ENCODE measurements at regions not wholly inside any gene's neighbourhood (a gene's known extent, or its start where the extent isn't known, plus 50 kb on each side); places are given as distances from the start of the nearest gene placed in this dataset.
A peak's percentile ranks its signal among the peaks of the same experiment; 100 is the strongest.

DNA sequence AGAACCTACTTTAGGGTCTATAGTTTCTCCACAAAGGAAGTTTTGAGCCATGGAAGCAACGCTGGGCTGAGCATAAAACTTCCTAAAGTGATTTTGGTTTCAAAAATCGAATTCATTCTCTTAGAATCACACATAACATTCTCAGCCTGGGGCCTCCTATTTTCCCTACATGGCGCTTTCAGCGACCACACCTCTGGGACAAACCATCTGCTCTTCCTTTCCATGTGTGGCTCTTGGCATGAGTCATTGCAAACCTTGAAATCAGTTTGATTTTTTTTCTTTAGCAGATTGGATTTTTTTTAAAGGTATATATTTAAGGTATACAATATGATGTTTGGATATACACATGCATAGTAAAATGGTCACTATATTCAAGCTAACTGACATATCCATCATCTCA lies 72.5 kb upstream of the APCDD1 start:
- no peaks in the 10 kb centered on the region for H4K20me1 ChIP-seq (ENCODE audit: insufficient read depth, low read length)
- peaks cover 28% of the 10 kb centered on the region for H3K4me1 ChIP-seq (ENCODE audit: insufficient read depth, low read length)
- H2AFZ ChIP-seq (ENCODE audit: low read depth, low read length): no peak overlapping the region
- Mint-ChIP-seq H3K4me1 (ENCODE audit: low read depth, unreplicated experiment) (peaks cover 25% of the 10 kb centered on the region), H3K9me3 (ENCODE audit: unreplicated experiment) (no peaks in the 10 kb centered on the region), H3K27ac (ENCODE audit: unreplicated experiment) (no peak overlapping the region), H3K36me3 (ENCODE audit: low read depth, unreplicated experiment) (no peaks in the 10 kb centered on the region), H3K27me3 (ENCODE audit: low read depth, unreplicated experiment) (peaks cover 4% of the 10 kb centered on the region), H3K4me3 (ENCODE audit: unreplicated experiment) (no peak overlapping the region)
- no peaks in the 10 kb centered on the region for H3K79me2 ChIP-seq (ENCODE audit: insufficient read depth, low read length)
- no peaks in the 10 kb centered on the region for H3K27me3 ChIP-seq (ENCODE audit: insufficient read depth, low read length)
- H3K4me3 ChIP-seq (ENCODE audit: insufficient read depth, low read depth, low read length): no peak overlapping the region
- no peak overlapping the region for H3K27ac ChIP-seq (ENCODE audit: low read depth, low read length)
- no peaks in the 10 kb centered on the region for H3K9me3 ChIP-seq (ENCODE audit: insufficient read depth, low read depth, low read length)
- H3K36me3 ChIP-seq (ENCODE audit: insufficient read depth, low read length): no peaks in the 10 kb centered on the region
- FAIRE-seq (no peak), DNase-seq (ENCODE audit: low read depth) (peak; percentile 46)
- TF ChIP-seq EZH2 (IDR thresholded peaks at IDR 0.05; ENCODE audit: insufficient read depth, low read length): no peak
- TF ChIP-seq, protein P1, sequence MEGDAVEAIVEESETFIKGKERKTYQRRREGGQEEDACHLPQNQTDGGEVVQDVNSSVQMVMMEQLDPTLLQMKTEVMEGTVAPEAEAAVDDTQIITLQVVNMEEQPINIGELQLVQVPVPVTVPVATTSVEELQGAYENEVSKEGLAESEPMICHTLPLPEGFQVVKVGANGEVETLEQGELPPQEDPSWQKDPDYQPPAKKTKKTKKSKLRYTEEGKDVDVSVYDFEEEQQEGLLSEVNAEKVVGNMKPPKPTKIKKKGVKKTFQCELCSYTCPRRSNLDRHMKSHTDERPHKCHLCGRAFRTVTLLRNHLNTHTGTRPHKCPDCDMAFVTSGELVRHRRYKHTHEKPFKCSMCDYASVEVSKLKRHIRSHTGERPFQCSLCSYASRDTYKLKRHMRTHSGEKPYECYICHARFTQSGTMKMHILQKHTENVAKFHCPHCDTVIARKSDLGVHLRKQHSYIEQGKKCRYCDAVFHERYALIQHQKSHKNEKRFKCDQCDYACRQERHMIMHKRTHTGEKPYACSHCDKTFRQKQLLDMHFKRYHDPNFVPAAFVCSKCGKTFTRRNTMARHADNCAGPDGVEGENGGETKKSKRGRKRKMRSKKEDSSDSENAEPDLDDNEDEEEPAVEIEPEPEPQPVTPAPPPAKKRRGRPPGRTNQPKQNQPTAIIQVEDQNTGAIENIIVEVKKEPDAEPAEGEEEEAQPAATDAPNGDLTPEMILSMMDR (IDR thresholded peaks at IDR 0.05; ENCODE audit: insufficient read depth, low read depth, low read length): no peak
- peak overlapping the region; percentile 14 for H3K4me2 ChIP-seq (ENCODE audit: low read length)
- no peak overlapping the region for H3K9ac ChIP-seq (ENCODE audit: low read length)

DNA sequence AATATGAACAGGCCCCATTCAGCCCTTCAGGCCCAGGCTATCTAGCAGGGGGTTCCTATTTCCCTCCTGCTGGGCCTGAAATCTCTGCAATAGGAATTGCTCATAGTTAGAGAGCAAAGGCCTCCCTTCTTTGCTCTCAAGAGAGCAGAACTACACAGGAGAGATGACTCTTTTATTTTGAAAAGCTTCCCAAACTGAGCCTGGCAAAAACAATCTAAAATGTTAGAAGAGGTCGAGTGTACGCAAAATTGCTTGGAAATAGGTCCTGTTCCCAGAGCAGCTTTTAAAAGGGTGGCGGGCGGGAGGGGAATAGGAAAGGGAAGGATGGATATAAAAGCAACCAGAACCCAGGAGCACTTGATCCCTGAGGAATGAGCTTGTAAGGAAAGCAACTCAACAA lies 68.4 kb upstream of the APCDD1 start:
- Histone ChIP-seq H3K4me2 (ENCODE audit: low read length) (no peak overlapping the region), H2AFZ (ENCODE audit: low read depth, low read length) (no peak overlapping the region), H3K27me3 (ENCODE audit: insufficient read depth, low read length) (no peaks in the 10 kb centered on the region), H3K9ac (ENCODE audit: low read length) (no peak overlapping the region), H3K27ac (ENCODE audit: low read depth, low read length) (no peak overlapping the region), H3K36me3 (ENCODE audit: insufficient read depth, low read length) (no peaks in the 10 kb centered on the region), H3K4me1 (ENCODE audit: insufficient read depth, low read length) (peaks cover 3% of the 10 kb centered on the region), H3K4me3 (ENCODE audit: insufficient read depth, low read depth, low read length) (no peak overlapping the region), H3K79me2 (ENCODE audit: insufficient read depth, low read length) (no peaks in the 10 kb centered on the region), H4K20me1 (ENCODE audit: insufficient read depth, low read length) (no peaks in the 10 kb centered on the region), H3K9me3 (ENCODE audit: insufficient read depth, low read depth, low read length) (no peaks in the 10 kb centered on the region)
- no peaks in the 10 kb centered on the region for H3K27me3 Mint-ChIP-seq (ENCODE audit: low read depth, unreplicated experiment)
- no peaks in the 10 kb centered on the region for H3K9me3 Mint-ChIP-seq (ENCODE audit: unreplicated experiment)
- no peaks in the 10 kb centered on the region for H3K36me3 Mint-ChIP-seq (ENCODE audit: low read depth, unreplicated experiment)
- peaks cover 4% of the 10 kb centered on the region for H3K4me1 Mint-ChIP-seq (ENCODE audit: low read depth, unreplicated experiment)
- no peak for FAIRE-seq
- TF ChIP-seq EZH2 (IDR thresholded peaks at IDR 0.05; ENCODE audit: insufficient read depth, low read length): no peak
- TF ChIP-seq, protein P1 (IDR thresholded peaks at IDR 0.05; ENCODE audit: insufficient read depth, low read depth, low read length): no peak
- H3K4me3 Mint-ChIP-seq (ENCODE audit: unreplicated experiment): no peak overlapping the region
- no peak for DNase-seq (ENCODE audit: low read depth)
- peak overlapping the region; percentile 60 for H3K27ac Mint-ChIP-seq (ENCODE audit: unreplicated experiment)

DNA sequence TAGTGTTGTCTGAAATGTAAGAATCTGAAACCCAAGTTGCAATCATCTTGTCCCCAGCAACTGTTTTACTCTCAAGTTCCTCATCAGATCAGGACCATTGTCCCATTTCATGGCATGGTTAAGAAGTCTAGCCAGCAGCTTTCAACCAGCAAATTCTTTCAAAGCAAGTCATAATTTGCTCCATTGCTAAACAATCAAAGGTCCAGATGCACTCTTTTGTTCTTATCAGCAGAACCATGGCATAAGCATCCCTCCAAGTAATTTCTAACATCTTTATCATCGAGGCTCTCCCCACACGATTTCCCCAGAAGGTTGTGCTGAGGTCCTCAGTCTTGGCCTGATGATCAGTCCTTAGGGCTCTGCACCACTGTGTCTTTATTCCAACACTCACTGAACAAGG lies 67.5 kb upstream of the APCDD1 start:
- H3K4me2 ChIP-seq (ENCODE audit: low read length): peak overlapping the region; percentile 2
- no peak overlapping the region for H3K27ac Mint-ChIP-seq (ENCODE audit: unreplicated experiment)
- H3K27ac ChIP-seq (ENCODE audit: low read depth, low read length): no peak overlapping the region
- peak; percentile 68 for DNase-seq (ENCODE audit: low read depth)
- peaks cover 3% of the 10 kb centered on the region for H3K4me1 Mint-ChIP-seq (ENCODE audit: low read depth, unreplicated experiment)
- no peaks in the 10 kb centered on the region for H3K9me3 ChIP-seq (ENCODE audit: insufficient read depth, low read depth, low read length)
- H3K9me3 Mint-ChIP-seq (ENCODE audit: unreplicated experiment): no peaks in the 10 kb centered on the region
- TF ChIP-seq, protein P1 (IDR thresholded peaks at IDR 0.05; ENCODE audit: insufficient read depth, low read depth, low read length): no peak
- no peaks in the 10 kb centered on the region for H3K36me3 ChIP-seq (ENCODE audit: insufficient read depth, low read length)
- H2AFZ ChIP-seq (ENCODE audit: low read depth, low read length): no peak overlapping the region
- no peak for FAIRE-seq
- no peaks in the 10 kb centered on the region for H3K79me2 ChIP-seq (ENCODE audit: insufficient read depth, low read length)
- no peaks in the 10 kb centered on the region for H3K36me3 Mint-ChIP-seq (ENCODE audit: low read depth, unreplicated experiment)
- H3K27me3 ChIP-seq (ENCODE audit: insufficient read depth, low read length): no peaks in the 10 kb centered on the region
- no peak overlapping the region for H3K9ac ChIP-seq (ENCODE audit: low read length)
- H3K27me3 Mint-ChIP-seq (ENCODE audit: low read depth, unreplicated experiment): no peaks in the 10 kb centered on the region
- peaks cover 3% of the 10 kb centered on the region for H3K4me1 ChIP-seq (ENCODE audit: insufficient read depth, low read length)
- H3K4me3 ChIP-seq (ENCODE audit: insufficient read depth, low read depth, low read length): no peak overlapping the region
- H4K20me1 ChIP-seq (ENCODE audit: insufficient read depth, low read length): no peaks in the 10 kb centered on the region
- no peak overlapping the region for H3K4me3 Mint-ChIP-seq (ENCODE audit: unreplicated experiment)

Measured in astrocyte (in vitro differentiated cells and primary cell).